ENCODE measurements at regions not wholly inside any gene's neighbourhood (a gene's known extent, or its start where the extent isn't known, plus 50 kb on each side); places are given as distances from the start of the nearest gene placed in this dataset.
"Not testable (repeated sequence)": the region's sequence is repeated elsewhere in the genome, so short reads cannot be mapped to it uniquely, and the experiment has no call there.

- no peak for DNase-seq
These were observed 150.6 kb downstream of the TXNL1 start for GRCh38 chr18:56487801-56488200.

GRCh38 chr18:56483386-56483785 is 155.0 kb downstream of the TXNL1 start:
- DNase-seq: no peak

GRCh38 chr18:56482813-56483212 is 155.6 kb downstream of the TXNL1 start:
- DNase-seq: not testable (repeated sequence)

- DNase-seq: no peak
These were observed 156.6 kb downstream of the TXNL1 start for GRCh38 chr18:56481751-56482150.

- no peak for DNase-seq
These were observed 158.6 kb downstream of the TXNL1 start for GRCh38 chr18:56479841-56480240.

- DNase-seq: no peak
These were observed 163.1 kb downstream of the TXNL1 start for GRCh38 chr18:56475250-56475649.

- DNase-seq: no peak
These were observed 164.9 kb downstream of the TXNL1 start for GRCh38 chr18:56473400-56474024.

- no peak for DNase-seq
These were observed 167.7 kb downstream of the TXNL1 start for GRCh38 chr18:56470406-56471351.

- no peak for DNase-seq
These were observed 168.8 kb downstream of the TXNL1 start for GRCh38 chr18:56469582-56469981.

GRCh38 chr18:56468396-56468795 is 170.0 kb downstream of the TXNL1 start:
- no peak for DNase-seq

- no peak for DNase-seq
These were observed 176.1 kb downstream of the TXNL1 start for GRCh38 chr18:56462276-56462675.

- no peak for DNase-seq
These were observed 177.2 kb downstream of the TXNL1 start for GRCh38 chr18:56461151-56461550.

- no peak for DNase-seq
These were observed 177.8 kb downstream of the TXNL1 start for GRCh38 chr18:56460581-56460980.

- DNase-seq: no peak
These were observed 179.4 kb downstream of the TXNL1 start for GRCh38 chr18:56458770-56459712.

- no peak for DNase-seq
These were observed 182.5 kb downstream of the TXNL1 start for GRCh38 chr18:56455874-56456273.

- DNase-seq: no peak
These were observed 183.3 kb downstream of the TXNL1 start for GRCh38 chr18:56455141-56455540.

- no peak for DNase-seq
These were observed 184.8 kb downstream of the TXNL1 start for GRCh38 chr18:56453631-56454030.

GRCh38 chr18:56451188-56451587 is 187.2 kb downstream of the TXNL1 start:
- DNase-seq: no peak

GRCh38 chr18:56448751-56449150 is 189.6 kb downstream of the TXNL1 start:
- DNase-seq: no peak

- DNase-seq: no peak
These were observed 193.0 kb downstream of the TXNL1 start for GRCh38 chr18:56445422-56445821.

GRCh38 chr18:56444201-56444600 is 194.2 kb downstream of the TXNL1 start:
- DNase-seq: no peak

GRCh38 chr18:56443166-56443907 is 195.1 kb downstream of the TXNL1 start:
- no peak for DNase-seq

Data from left kidney (tissue), 1 donor.